PC-9 (cell line): ENCODE measurements at regions not wholly inside any gene's neighbourhood (a gene's known extent, or its start where the extent isn't known, plus 50 kb on each side); places are given as distances from the start of the nearest gene placed in this dataset.

Experiments used
- BruUV-seq: library from RNA; stranded (reverse); fragments of 400-500 nt; replicated peaks from 2 replicates; lab custom pipeline; 2021; lab: Mats Ljungman, UMichigan
- CTCF ChIA-PET: fragments of 300-600 bp; sonication (Branson Sonifier 250); formaldehyde crosslinking; loops from one replicate; lab custom pipeline; 2022; ENCODE audit warnings: antibody characterized with exemption; lab: Charles Lee
- POLR2A ChIA-PET: fragments of 300-600 bp; sonication (Branson Sonifier 250); formaldehyde crosslinking; loops from one replicate; lab custom pipeline; 2022; ENCODE audit warnings: antibody characterized with exemption; ENCODE audit not compliant: unreplicated experiment; lab: Charles Lee
- DNase-seq, 2 experiments: peaks; one replicate each; pipeline versions ENCODE4 v3.0.0 to v3.0.0-alpha.2; 2015 to 2022; ENCODE audit warnings: mixed read lengths in 1 of 2
- H2AFZ ChIP-seq: fragments of 200-600 bp; sonication (generic); 2 replicates; pipeline ENCODE4 v1.8.1; 2017; ENCODE audit warnings: antibody characterized with exemption
- H3F3A ChIP-seq: fragments of 200-600 bp; sonication (generic); 2 replicates; pipeline ENCODE4 v1.8.1; 2017; ENCODE audit warnings: antibody characterized with exemption, mild to moderate bottlenecking, low read depth; ENCODE audit not compliant: insufficient read depth
- H3K27ac ChIP-seq: fragments of 200-600 bp; sonication (generic); 2 replicates; pipeline ENCODE4 v1.6.1; 2016; ENCODE audit warnings: mixed run types
- H3K27me3 ChIP-seq: fragments of 200-600 bp; sonication (generic); 2 replicates; pipeline ENCODE4 v1.6.1; 2016; ENCODE audit warnings: low read depth, mixed run types; ENCODE audit not compliant: insufficient read depth
- H3K36me3 ChIP-seq: fragments of 200-600 bp; sonication (generic); 2 replicates; pipeline ENCODE4 v1.6.1; 2016; ENCODE audit warnings: low read depth, mixed run types
- H3K4me1 ChIP-seq: fragments of 200-600 bp; sonication (generic); replicated peaks from 2 replicates; pipeline ENCODE4 v1.6.1; 2016; ENCODE audit warnings: mixed run types; ENCODE audit not compliant: insufficient read depth
- H3K4me2 ChIP-seq: fragments of 200-600 bp; sonication (generic); 2 replicates; pipeline ENCODE4 v1.6.1; 2017; ENCODE audit warnings: mixed run types
- H3K4me3 ChIP-seq: fragments of 200-600 bp; sonication (generic); 2 replicates; pipeline ENCODE4 v1.6.1; 2016; ENCODE audit warnings: mixed run types
- H3K79me2 ChIP-seq: fragments of 200-600 bp; sonication (generic); 2 replicates; pipeline ENCODE4 v1.6.1; 2017; ENCODE audit warnings: low read depth, mixed run types
- H3K9me2 ChIP-seq: fragments of 200-600 bp; sonication (generic); 2 replicates; pipeline ENCODE4 v1.8.1; 2017; ENCODE audit warnings: mild to moderate bottlenecking; ENCODE audit not compliant: insufficient read depth
- H3K9me3 ChIP-seq: fragments of 200-600 bp; sonication (generic); 2 replicates; pipeline ENCODE4 v1.8.1; 2016; ENCODE audit warnings: low read depth; ENCODE audit not compliant: insufficient read depth
- H4K20me1 ChIP-seq: fragments of 200-600 bp; sonication (generic); 2 replicates; pipeline ENCODE4 v1.8.1; 2017; ENCODE audit not compliant: insufficient read depth
- CTCF ChIP-seq: fragments of 200-600 bp; sonication (generic); conservative IDR thresholded peaks from 2 replicates; pipeline ENCODE4 v1.6.1; 2017; ENCODE audit warnings: mixed run types, antibody characterized with exemption, mild to moderate bottlenecking, moderate library complexity
- EZH2 ChIP-seq: fragments of 200-600 bp; sonication (generic); IDR thresholded peaks from 2 replicates; pipeline ENCODE4 v1.8.0; 2017; ENCODE audit warnings: antibody characterized with exemption, low read depth
- intact Hi-C: fragments of 100-400 bp; cut with micrococcal nuclease; formaldehyde crosslinking; loops from one replicate; pipeline ENCODE4 v1.10.0; 2022; ENCODE audit not compliant: unreplicated experiment

- no TSS peak for BruUV-seq
- CTCF ChIA-PET = no interaction called here
- Histone ChIP-seq H3K36me3 (no peaks in the 10 kb centered on the region), H3F3A (no peaks in the 10 kb centered on the region), H3K4me3 (no peak overlapping the region), H3K9me2 (no peaks in the 10 kb centered on the region), H4K20me1 (no peaks in the 10 kb centered on the region), H2AFZ (no peak overlapping the region), H3K27ac (no peak overlapping the region), H3K79me2 (no peaks in the 10 kb centered on the region), H3K27me3 (no peaks in the 10 kb centered on the region), H3K9me3 (no peaks in the 10 kb centered on the region), H3K4me1 (no peaks in the 10 kb centered on the region), H3K4me2 (no peak overlapping the region)
- no peak for DNase-seq
- intact Hi-C loops = no loop called here
- POLR2A ChIA-PET = no interaction called here
- TF ChIP-seq EZH2 (no peak), CTCF (no peak)
These were observed 75.7 kb downstream of the ZNF608 start for GRCh38 chr5:124670722-124671184.

GRCh38 chr5:124669956-124670721 lies 76.3 kb downstream of the ZNF608 start:
- TF ChIP-seq CTCF = no peak
- no peak for TF ChIP-seq EZH2
- Histone ChIP-seq H3K4me1 (no peaks in the 10 kb centered on the region), H3K27ac (no peak overlapping the region), H4K20me1 (no peaks in the 10 kb centered on the region), H3K9me2 (no peaks in the 10 kb centered on the region), H3K4me2 (no peak overlapping the region), H3K27me3 (no peaks in the 10 kb centered on the region), H3K9me3 (no peaks in the 10 kb centered on the region), H3K79me2 (no peaks in the 10 kb centered on the region), H3F3A (no peaks in the 10 kb centered on the region), H2AFZ (no peak overlapping the region), H3K4me3 (no peak overlapping the region), H3K36me3 (no peaks in the 10 kb centered on the region)
- no peak for DNase-seq
- BruUV-seq = no TSS peak
- ChIA-PET POLR2A (no interaction called here), CTCF (no interaction called here)
- intact Hi-C loops = no loop called here

- CTCF ChIA-PET = no interaction called here
- no peak overlapping the region for H2AFZ ChIP-seq
- no peaks in the 10 kb centered on the region for H3K36me3 ChIP-seq
- POLR2A ChIA-PET = no interaction called here
- H4K20me1 ChIP-seq = no peaks in the 10 kb centered on the region
- H3K27ac ChIP-seq = no peak overlapping the region
- H3K9me2 ChIP-seq = no peaks in the 10 kb centered on the region
- no peaks in the 10 kb centered on the region for H3F3A ChIP-seq
- no peaks in the 10 kb centered on the region for H3K9me3 ChIP-seq
- BruUV-seq = no TSS peak
- H3K79me2 ChIP-seq = no peaks in the 10 kb centered on the region
- no peaks in the 10 kb centered on the region for H3K27me3 ChIP-seq
- no peak for TF ChIP-seq EZH2
- no peak for TF ChIP-seq CTCF
- no peak overlapping the region for H3K4me3 ChIP-seq
- no peak for DNase-seq
- H3K4me1 ChIP-seq = no peaks in the 10 kb centered on the region
- H3K4me2 ChIP-seq = no peak overlapping the region
- intact Hi-C loops = no loop called here
These were observed 77.2 kb downstream of the ZNF608 start for GRCh38 chr5:124669300-124669648.
